ENCODE measurements at regions not wholly inside any gene's neighbourhood (a gene's known extent, or its start where the extent isn't known, plus 50 kb on each side); places are given as distances from the start of the nearest gene placed in this dataset.
"Not testable (repeated sequence)": the region's sequence is repeated elsewhere in the genome, so short reads cannot be mapped to it uniquely, and the experiment has no call there.

GRCh38 chrX:131830400-131831184 is 192.5 kb upstream of the STK26 start:
- Mint-ChIP-seq H3K4me1 (peaks cover 47% of the 10 kb centered on the region), H3K9me3 (no peaks in the 10 kb centered on the region), H3K4me3 (peak overlapping the region; percentile 80), H3K27ac (peak overlapping the region; percentile 85), H3K36me3 (ENCODE audit: low read depth) (no peaks in the 10 kb centered on the region), H3K27me3 (no peaks in the 10 kb centered on the region)
- ChIA-PET POLR2A (interaction anchor here (0.6 kb wide), 1 partner anchor 14 kb away, joined by 3 read pairs; no protein-coding TSS in a partner anchor), CTCF (interaction anchor here (1.0 to 1.4 kb wide), 2 partner anchors 11 to 783 kb away, joined by 3 to 4 read pairs; no protein-coding TSS in a partner anchor)
- DNase-seq: peak; percentile 76

- no peaks in the 10 kb centered on the region for H3K27me3 Mint-ChIP-seq
- CTCF ChIA-PET: interaction anchor here (1.4 kb wide), 1 partner anchor 11 kb away, joined by 4 read pairs; no protein-coding TSS in a partner anchor
- POLR2A ChIA-PET: no interaction called here
Measured at GRCh38 chrX:131831185-131831520, 191.9 kb upstream of the STK26 start.

GRCh38 chrX:131836161-131836560 is 186.9 kb upstream of the STK26 start:
- no peak overlapping the region for H3K4me3 Mint-ChIP-seq

More at GRCh38 chrX:131831185-131831520, 191.9 kb upstream of the STK26 start:
- Mint-ChIP-seq H3K4me1 (peaks cover 41% of the 10 kb centered on the region), H3K9me3 (no peaks in the 10 kb centered on the region), H3K36me3 (ENCODE audit: low read depth) (no peaks in the 10 kb centered on the region), H3K27ac (peak overlapping the region; percentile 85), H3K4me3 (peak overlapping the region; percentile 80)
- DNase-seq: no peak

GRCh38 chrX:131837325-131837724 is 185.8 kb upstream of the STK26 start:
- Mint-ChIP-seq H3K9me3 (no peaks in the 10 kb centered on the region), H3K36me3 (ENCODE audit: low read depth) (no peaks in the 10 kb centered on the region), H3K27me3 (no peaks in the 10 kb centered on the region), H3K4me1 (peaks cover 2% of the 10 kb centered on the region), H3K27ac (no peak overlapping the region), H3K4me3 (no peak overlapping the region)
- no peak for DNase-seq
- CTCF ChIA-PET: interaction anchor here (1.1 kb wide), 1 partner anchor 9 kb away, joined by 3 read pairs; no protein-coding TSS in a partner anchor
- POLR2A ChIA-PET: no interaction called here

More at GRCh38 chrX:131836161-131836560, 186.9 kb upstream of the STK26 start:
- Mint-ChIP-seq H3K9me3 (no peaks in the 10 kb centered on the region), H3K36me3 (ENCODE audit: low read depth) (no peaks in the 10 kb centered on the region), H3K4me1 (peaks cover 11% of the 10 kb centered on the region), H3K27ac (no peak overlapping the region), H3K27me3 (no peaks in the 10 kb centered on the region)
- DNase-seq: no peak
- POLR2A ChIA-PET: no interaction called here
- CTCF ChIA-PET: interaction anchor here (0.6 kb wide), 1 partner anchor 419 kb away, joined by 3 read pairs; no protein-coding TSS in a partner anchor

GRCh38 chrX:131840799-131841495 is 182.2 kb upstream of the STK26 start:
- no peak overlapping the region for H3K4me3 Mint-ChIP-seq
- no peaks in the 10 kb centered on the region for H3K9me3 Mint-ChIP-seq
- ChIA-PET CTCF (interaction anchor here (0.7 to 1.8 kb wide), 12 partner anchors 11 to 790 kb away, joined by 3 to 21 read pairs (median 3); partner anchors contain the start of gene RAP2C), POLR2A (no interaction called here)
- H3K36me3 Mint-ChIP-seq (ENCODE audit: low read depth): no peaks in the 10 kb centered on the region
- no peak overlapping the region for H3K27ac Mint-ChIP-seq
- H3K27me3 Mint-ChIP-seq: no peaks in the 10 kb centered on the region
- no peak for DNase-seq
- peaks cover 2% of the 10 kb centered on the region for H3K4me1 Mint-ChIP-seq

- Mint-ChIP-seq H3K4me1 (peaks cover 2% of the 10 kb centered on the region), H3K27ac (no peak overlapping the region), H3K27me3 (no peaks in the 10 kb centered on the region), H3K9me3 (no peaks in the 10 kb centered on the region), H3K36me3 (ENCODE audit: low read depth) (no peaks in the 10 kb centered on the region), H3K4me3 (no peak overlapping the region)
- DNase-seq: peak; percentile 24
- ChIA-PET CTCF (interaction anchor here (0.6 to 1.8 kb wide), 16 partner anchors 9 to 790 kb away, joined by 3 to 21 read pairs (median 3); partner anchors contain the start of gene RAP2C), POLR2A (no interaction called here)
Measured at GRCh38 chrX:131841496-131842437, 181.3 kb upstream of the STK26 start.

GRCh38 chrX:131843987-131844386 is 179.1 kb upstream of the STK26 start:
- Mint-ChIP-seq H3K4me3 (no peak overlapping the region), H3K36me3 (ENCODE audit: low read depth) (no peaks in the 10 kb centered on the region), H3K9me3 (no peaks in the 10 kb centered on the region), H3K4me1 (peaks cover 2% of the 10 kb centered on the region), H3K27me3 (no peaks in the 10 kb centered on the region), H3K27ac (no peak overlapping the region)
- ChIA-PET POLR2A (interaction anchor here (0.6 kb wide), 1 partner anchor 693 kb away, joined by 3 read pairs; no protein-coding TSS in a partner anchor), CTCF (interaction anchor here (0.7 to 1.5 kb wide), 5 partner anchors 9 to 1081 kb away, joined by 3 to 6 read pairs (median 3); no protein-coding TSS in a partner anchor)
- no peak for DNase-seq

- ChIA-PET CTCF (interaction anchor here (1.1 kb wide), 1 partner anchor 17 kb away, joined by 3 read pairs; no protein-coding TSS in a partner anchor), POLR2A (no interaction called here)
- H3K27ac Mint-ChIP-seq: no peak overlapping the region
- H3K4me1 Mint-ChIP-seq: peaks cover 2% of the 10 kb centered on the region
- H3K9me3 Mint-ChIP-seq: no peaks in the 10 kb centered on the region
- no peaks in the 10 kb centered on the region for H3K27me3 Mint-ChIP-seq
- no peaks in the 10 kb centered on the region for H3K36me3 Mint-ChIP-seq (ENCODE audit: low read depth)
- no peak for DNase-seq
- H3K4me3 Mint-ChIP-seq: no peak overlapping the region
Measured at GRCh38 chrX:131845201-131845600, 177.9 kb upstream of the STK26 start.

GRCh38 chrX:131845771-131846170 is 177.3 kb upstream of the STK26 start:
- ChIA-PET CTCF (no interaction called here), POLR2A (no interaction called here)
- Mint-ChIP-seq H3K36me3 (ENCODE audit: low read depth) (no peaks in the 10 kb centered on the region), H3K4me3 (no peak overlapping the region), H3K27me3 (no peaks in the 10 kb centered on the region), H3K27ac (no peak overlapping the region), H3K4me1 (peaks cover 2% of the 10 kb centered on the region), H3K9me3 (no peaks in the 10 kb centered on the region)
- DNase-seq: no peak

- CTCF ChIA-PET; DNase-seq; H3K36me3 Mint-ChIP-seq (ENCODE audit: low read depth); H3K4me1 Mint-ChIP-seq; H3K27ac Mint-ChIP-seq; POLR2A ChIA-PET; H3K27me3 Mint-ChIP-seq; H3K4me3 Mint-ChIP-seq; H3K9me3 Mint-ChIP-seq: not testable (repeated sequence)
Measured at GRCh38 chrX:131850964-131851363, 172.1 kb upstream of the STK26 start.

- H3K36me3 Mint-ChIP-seq (ENCODE audit: low read depth): no peaks in the 10 kb centered on the region
- CTCF ChIA-PET: interaction anchor here (1.2 to 1.7 kb wide), 2 partner anchors 10 to 12 kb away, joined by 3 to 4 read pairs; no protein-coding TSS in a partner anchor
Measured at GRCh38 chrX:131853440-131853839, 169.7 kb upstream of the STK26 start.

GRCh38 chrX:131854581-131854980 is 168.5 kb upstream of the STK26 start:
- Mint-ChIP-seq H3K9me3 (no peaks in the 10 kb centered on the region), H3K4me1 (no peaks in the 10 kb centered on the region), H3K27me3 (no peaks in the 10 kb centered on the region), H3K36me3 (ENCODE audit: low read depth) (no peaks in the 10 kb centered on the region), H3K27ac (no peak overlapping the region), H3K4me3 (no peak overlapping the region)
- ChIA-PET POLR2A (no interaction called here), CTCF (no interaction called here)
- DNase-seq: no peak

More at GRCh38 chrX:131853440-131853839, 169.7 kb upstream of the STK26 start:
- Mint-ChIP-seq H3K27ac (no peak overlapping the region), H3K4me3 (no peak overlapping the region), H3K4me1 (no peaks in the 10 kb centered on the region), H3K27me3 (no peaks in the 10 kb centered on the region), H3K9me3 (no peaks in the 10 kb centered on the region)
- POLR2A ChIA-PET: no interaction called here
- no peak for DNase-seq

Measured in activated CD4-positive, alpha-beta memory T cell treated with anti-CD3 and anti-CD28 coated beads, Interleukin-2, amount 10 ng/mL, durations not matched to agents 7 days and 5 days (primary cell).